ENCODE measurements at regions not wholly inside any gene's neighbourhood (a gene's known extent, or its start where the extent isn't known, plus 50 kb on each side); places are given as distances from the start of the nearest gene placed in this dataset.

- DNase-seq: no peak
Measured at GRCh38 chr10:78164702-78165101, 131.0 kb downstream of the RPS24 start.

- no peak for DNase-seq
Measured at GRCh38 chr10:78165172-78165571, 131.5 kb downstream of the RPS24 start.

GRCh38 chr10:78165617-78166016 is 132.0 kb downstream of the RPS24 start:
- DNase-seq: no peak

GRCh38 chr10:78166261-78166660 is 132.6 kb downstream of the RPS24 start:
- no peak for DNase-seq

GRCh38 chr10:78169214-78169613 is 135.6 kb downstream of the RPS24 start:
- DNase-seq: no peak

- no peak for DNase-seq
Measured at GRCh38 chr10:78170026-78170475, 136.4 kb downstream of the RPS24 start.

- no peak for DNase-seq
Measured at GRCh38 chr10:78171633-78172400, 138.2 kb downstream of the RPS24 start.

GRCh38 chr10:78173360-78174015 is 139.8 kb downstream of the RPS24 start:
- DNase-seq: no peak

GRCh38 chr10:78175444-78176015 is 141.9 kb downstream of the RPS24 start:
- DNase-seq: no peak

GRCh38 chr10:78176320-78177317 is 143.0 kb downstream of the RPS24 start:
- no peak for DNase-seq

GRCh38 chr10:78177491-78178185 is 144.0 kb downstream of the RPS24 start:
- no peak for DNase-seq

GRCh38 chr10:78178397-78178796 is 144.7 kb downstream of the RPS24 start:
- DNase-seq: no peak

- DNase-seq: no peak
Measured at GRCh38 chr10:78178940-78179339, 145.3 kb downstream of the RPS24 start.

GRCh38 chr10:78179886-78180705 is 146.4 kb downstream of the RPS24 start:
- no peak for DNase-seq

GRCh38 chr10:78181381-78182055 is 147.9 kb downstream of the RPS24 start:
- DNase-seq: no peak

GRCh38 chr10:78182841-78183240 is 149.2 kb downstream of the RPS24 start:
- no peak for DNase-seq

GRCh38 chr10:78184851-78185692 is 151.4 kb downstream of the RPS24 start:
- DNase-seq: no peak

- no peak for DNase-seq
Measured at GRCh38 chr10:78185693-78186055, 152.0 kb downstream of the RPS24 start.

- no peak for DNase-seq
Measured at GRCh38 chr10:78186572-78186971, 152.9 kb downstream of the RPS24 start.

GRCh38 chr10:78187371-78187770 is 153.7 kb downstream of the RPS24 start:
- no peak for DNase-seq
